NCI-H2171 treated with DMSO at 0.1 percent for 48 hours (cell line): ENCODE measurements at regions not wholly inside any gene's neighbourhood (a gene's known extent, or its start where the extent isn't known, plus 50 kb on each side); places are given as distances from the start of the nearest gene placed in this dataset.

Source experiments
- DNase-seq: peaks from one replicate; lab custom pipeline; 2025; lab: John Stamatoyannopoulos, UW

GRCh38 chr3:130839813-130840212, 54.1 kb upstream of the ATP2C1 start:
- peak; percentile 100 for DNase-seq

- peak; percentile 19 for DNase-seq
These were observed 52.5 kb upstream of the ATP2C1 start for GRCh38 chr3:130841357-130841756.

- DNase-seq, result no peak
These were observed 50.4 kb upstream of the ATP2C1 start for GRCh38 chr3:130843441-130843840.
